Activated T-cell treated with anti-CD3 and anti-CD28 coated beads for 1 hour (primary cell): ENCODE measurements at regions not wholly inside any gene's neighbourhood (a gene's known extent, or its start where the extent isn't known, plus 50 kb on each side); places are given as distances from the start of the nearest gene placed in this dataset.

Experiments used
- DNase-seq: peaks from one replicate; pipeline ENCODE4 v3.0.0-alpha.2; 2020; ENCODE audit warnings: low read depth

- DNase-seq = no peak
Measured at GRCh38 chr3:177569875-177570657, 372.8 kb upstream of the TBL1XR1 start.

DNA sequence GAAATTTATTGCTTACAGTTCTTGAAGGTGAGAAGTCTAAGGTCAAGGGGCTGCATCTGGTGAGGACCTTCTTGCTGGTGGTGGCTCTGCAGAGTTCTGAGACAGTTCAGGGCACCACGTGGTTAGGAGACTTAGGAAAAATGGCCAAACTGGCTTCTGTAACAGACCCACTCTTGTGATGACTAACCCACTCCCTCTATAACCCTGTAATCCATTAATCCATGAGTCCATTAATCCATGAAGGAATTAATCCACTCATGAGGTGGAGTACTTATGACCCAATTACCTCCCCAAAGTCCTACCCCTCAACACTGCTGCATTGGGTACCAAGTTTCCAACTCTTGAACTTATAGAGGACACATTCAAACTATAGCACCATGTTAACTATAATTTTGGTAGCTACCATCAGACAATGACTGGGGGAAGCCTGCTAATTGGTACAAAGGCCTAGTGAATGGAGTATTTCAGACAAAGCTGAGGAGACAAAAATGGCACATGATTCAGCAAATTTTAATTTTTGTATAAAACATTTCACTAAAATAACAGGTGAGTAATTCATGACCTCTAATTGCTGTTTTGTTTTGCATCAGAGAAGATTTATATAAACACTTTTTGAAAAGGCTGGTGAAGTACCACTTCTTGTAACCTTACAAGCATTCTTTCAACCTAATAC, 374.1 kb upstream of the TBL1XR1 start:
- no peak for DNase-seq

GRCh38 chr3:177571944-177572315, 374.6 kb upstream of the TBL1XR1 start:
- no peak for DNase-seq

- no peak for DNase-seq
Measured at GRCh38 chr3:177574222-177574856, 377.1 kb upstream of the TBL1XR1 start.

DNA sequence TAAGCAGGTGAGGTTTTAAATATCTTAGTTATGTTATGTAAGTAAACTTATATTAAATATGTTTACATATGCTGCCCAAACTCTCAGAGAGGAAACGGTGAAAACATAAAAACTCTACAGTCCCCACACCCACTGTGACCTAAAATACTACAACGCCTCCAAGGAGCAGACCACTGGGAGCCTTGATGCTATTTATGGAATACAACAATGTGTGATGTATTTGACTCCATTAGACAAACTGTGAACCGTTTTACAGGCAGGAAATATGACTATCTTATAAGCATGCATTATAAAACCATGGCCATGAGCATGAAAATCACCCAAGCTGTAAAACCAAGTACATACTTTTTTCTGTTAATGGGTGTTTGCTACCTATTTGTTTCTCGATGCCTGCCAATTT, 379.5 kb upstream of the TBL1XR1 start:
- no peak for DNase-seq

GRCh38 chr3:177578488-177578887, 381.2 kb upstream of the TBL1XR1 start:
- no peak for DNase-seq

DNA sequence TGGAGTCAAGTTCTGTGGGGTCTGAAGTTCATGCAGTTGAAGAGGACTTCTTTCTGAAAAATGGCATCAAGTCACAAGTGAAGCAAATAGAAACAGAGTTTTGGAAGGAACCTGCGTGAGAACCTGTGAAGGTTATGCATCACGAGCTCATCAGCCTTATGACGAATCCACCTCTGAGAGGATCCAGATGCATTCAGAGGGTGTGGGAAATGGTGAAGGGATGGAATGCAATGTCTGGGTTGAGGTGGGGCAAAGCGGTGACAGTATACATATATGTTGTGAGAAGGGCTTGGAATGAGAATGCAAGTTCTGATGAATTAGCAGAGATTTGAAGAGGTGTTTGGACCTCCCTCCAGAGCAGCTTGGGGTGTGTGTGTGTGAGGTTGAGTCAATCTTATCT, 382.1 kb upstream of the TBL1XR1 start:
- no peak for DNase-seq

GRCh38 chr3:177580437-177580836, 383.2 kb upstream of the TBL1XR1 start:
- no peak for DNase-seq

GRCh38 chr3:177585271-177585670, 388.0 kb upstream of the TBL1XR1 start:
- DNase-seq = no peak

GRCh38 chr3:177589041-177589650, 391.9 kb upstream of the TBL1XR1 start:
- no peak for DNase-seq

GRCh38 chr3:177589911-177590381, 392.7 kb upstream of the TBL1XR1 start:
- no peak for DNase-seq

DNA sequence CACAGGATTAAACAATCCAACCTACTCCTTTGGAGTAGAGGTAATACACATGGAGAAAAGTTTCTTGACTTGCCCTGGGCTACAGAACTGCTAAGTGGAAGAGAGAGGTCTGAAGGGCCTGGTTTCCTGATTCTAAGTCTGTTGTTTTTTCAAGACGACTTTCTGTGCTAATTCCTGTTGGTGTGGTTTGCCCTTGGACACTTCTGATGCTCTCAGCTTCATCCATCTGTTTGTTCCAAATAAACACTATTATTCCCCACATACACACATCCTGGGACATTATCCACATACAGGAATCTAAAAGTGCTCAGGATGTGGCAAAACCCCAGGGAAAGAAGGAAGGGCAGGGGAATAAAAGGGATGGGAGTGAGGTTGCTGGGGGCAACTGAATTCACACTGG, 393.5 kb upstream of the TBL1XR1 start:
- no peak for DNase-seq

DNA sequence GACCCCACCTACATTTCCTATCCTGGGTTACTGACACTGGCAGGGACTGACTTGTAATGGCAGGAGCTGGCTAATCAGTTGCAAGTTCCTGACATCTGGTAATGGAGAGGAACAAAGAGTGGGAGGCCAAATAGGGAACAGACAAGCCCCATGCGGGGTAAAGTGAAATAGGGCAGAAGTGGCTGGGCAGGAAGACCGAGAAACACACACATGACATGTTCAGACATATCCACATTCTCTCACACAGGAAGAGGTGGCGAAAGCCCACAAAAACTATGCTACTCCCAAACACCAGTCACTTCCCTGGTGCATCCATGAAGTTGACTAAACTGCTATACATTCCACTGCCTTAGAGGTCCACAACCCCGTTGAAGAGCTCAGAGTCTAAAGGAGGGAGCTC, 394.1 kb upstream of the TBL1XR1 start:
- DNase-seq = no peak

DNA sequence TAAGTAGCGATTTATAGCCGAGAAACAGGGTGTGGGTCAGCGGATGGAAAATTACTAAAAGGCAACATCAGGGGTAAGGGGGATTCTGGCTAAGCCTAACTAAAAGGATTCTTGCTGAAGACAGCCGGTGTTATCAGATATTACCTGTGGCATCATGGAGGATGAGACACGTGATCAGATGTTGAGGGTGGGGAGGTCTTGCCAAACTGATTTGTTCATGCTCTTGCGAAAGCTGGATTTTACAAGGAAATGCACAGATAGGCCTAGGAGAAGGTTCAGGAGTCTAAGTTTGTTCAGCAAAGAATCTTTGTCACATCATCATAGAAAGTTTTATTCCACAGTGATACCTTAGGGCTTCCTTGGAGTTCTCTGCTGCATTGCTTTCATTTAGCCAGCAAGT, 396.8 kb upstream of the TBL1XR1 start:
- DNase-seq = no peak

DNA sequence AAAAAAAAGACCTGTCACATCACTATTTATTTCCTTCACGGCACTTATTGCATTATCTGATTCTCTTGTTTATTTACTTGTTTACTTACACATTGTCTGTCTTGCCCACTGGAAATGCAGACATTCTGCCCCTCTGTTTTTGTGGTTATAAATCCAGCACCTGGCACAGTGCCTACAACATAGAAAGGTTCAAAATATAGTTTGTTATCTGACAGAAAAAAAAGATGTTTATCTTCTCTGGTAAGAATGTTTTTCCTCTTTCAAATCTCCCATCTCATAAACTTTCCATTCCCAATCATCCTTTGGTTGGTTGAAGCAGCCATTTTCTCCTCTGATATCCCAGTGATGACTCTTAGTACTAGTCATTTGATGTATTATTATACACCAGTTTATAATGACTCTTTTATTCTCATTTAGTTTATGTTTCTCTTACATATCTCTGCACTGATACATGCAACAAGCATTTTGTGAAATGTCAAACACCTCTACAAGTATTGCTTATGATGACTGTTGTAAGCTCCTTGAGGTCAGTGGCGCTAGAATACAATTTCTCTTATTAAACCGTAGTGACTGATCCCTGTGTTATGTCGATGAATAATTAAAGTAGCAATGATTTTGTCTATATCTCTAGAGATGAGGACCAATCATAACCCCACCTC, 398.4 kb upstream of the TBL1XR1 start:
- no peak for DNase-seq

- DNase-seq = no peak
Measured at GRCh38 chr3:177596248-177596815, 399.1 kb upstream of the TBL1XR1 start.

DNA sequence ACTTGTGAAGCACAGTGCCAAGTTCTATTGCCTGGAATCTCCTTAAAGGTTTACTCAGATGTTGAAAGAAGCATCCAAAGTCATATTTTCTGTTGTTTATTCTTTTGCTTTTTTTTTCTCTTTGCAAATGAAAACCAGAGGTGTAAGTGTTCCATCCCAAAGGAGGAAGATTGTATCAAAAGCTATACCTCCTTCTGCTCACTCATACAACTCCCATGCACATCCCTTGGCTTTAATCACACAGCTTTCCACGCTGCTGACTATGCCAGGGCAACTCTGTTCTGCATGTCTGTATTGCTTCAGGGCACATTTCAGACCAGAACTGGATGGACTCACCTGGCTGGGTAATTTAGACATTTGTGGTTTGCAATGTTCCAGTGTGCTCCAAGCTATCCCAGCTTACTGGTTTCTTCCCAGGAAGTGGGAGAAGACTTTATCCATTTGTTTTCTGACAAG, 399.6 kb upstream of the TBL1XR1 start:
- DNase-seq = no peak

- DNase-seq = no peak
Measured at GRCh38 chr3:177597311-177598096, 400.2 kb upstream of the TBL1XR1 start.

DNA sequence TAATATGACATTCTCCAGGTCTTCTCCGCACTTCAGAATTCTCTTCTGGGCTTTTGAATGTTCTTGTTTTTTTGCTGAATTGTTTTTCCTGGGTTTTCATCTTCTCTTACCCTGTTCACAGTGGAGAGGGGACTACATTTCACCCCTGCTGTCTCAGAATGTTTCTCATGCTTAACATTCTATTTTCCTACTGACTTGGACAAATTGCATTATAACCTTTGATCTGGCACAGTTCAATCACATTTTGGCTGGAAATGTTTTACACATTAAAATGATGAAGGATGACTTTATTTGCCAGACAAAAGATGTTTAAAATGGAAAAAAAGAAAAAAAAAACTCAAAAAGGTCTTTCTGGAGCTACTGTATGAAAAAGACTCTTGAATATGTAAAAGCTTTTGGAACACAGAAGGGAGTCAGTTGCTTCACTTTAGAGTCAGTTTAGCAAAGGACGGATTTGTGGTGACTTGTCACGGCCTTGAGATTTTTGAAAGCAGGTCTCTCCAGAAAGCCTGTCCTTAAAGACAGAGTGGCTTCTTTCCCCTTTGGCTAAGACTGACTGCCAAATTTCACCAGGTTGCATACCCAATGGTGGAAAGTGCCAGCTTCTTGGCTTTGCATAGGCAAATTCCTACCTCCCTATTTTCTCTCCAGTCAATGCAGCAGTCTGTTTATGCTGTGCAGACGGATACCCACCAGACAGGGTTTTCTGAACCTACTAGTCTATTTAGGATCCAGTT, 401.0 kb upstream of the TBL1XR1 start:
- no peak for DNase-seq

- no peak for DNase-seq
Measured at GRCh38 chr3:177599326-177599725, 402.0 kb upstream of the TBL1XR1 start.
